T-helper 2 cell treated with Interferon-gamma antibody and Interleukin-4, amounts not matched to agents 5 μg/mL and 100 μg/mL, for 36 hours (primary cell): ENCODE measurements at regions not wholly inside any gene's neighbourhood (a gene's known extent, or its start where the extent isn't known, plus 50 kb on each side); places are given as distances from the start of the nearest gene placed in this dataset.

Source experiments
- DNase-seq: peaks from one replicate; pipeline ENCODE4 v3.0.0; 2021; ENCODE audit warnings: low spot score
- H3K27ac Mint-ChIP-seq: one replicate; pipeline ENCODE4 v1.8.0; 2021; ENCODE audit warnings: mild to moderate bottlenecking, mixed read lengths
- H3K27me3 Mint-ChIP-seq: one replicate; pipeline ENCODE4 v1.8.0; 2021; ENCODE audit warnings: low read depth, mixed read lengths
- H3K36me3 Mint-ChIP-seq: one replicate; pipeline ENCODE4 v1.8.0; 2021; ENCODE audit warnings: low read depth, mixed read lengths
- H3K4me1 Mint-ChIP-seq: one replicate; pipeline ENCODE4 v1.8.0; 2021; ENCODE audit warnings: low read depth, mixed read lengths
- H3K4me3 Mint-ChIP-seq: one replicate; pipeline ENCODE4 v1.8.0; 2022; ENCODE audit warnings: mild to moderate bottlenecking, moderate library complexity, mixed read lengths
- H3K9me3 Mint-ChIP-seq: one replicate; pipeline ENCODE4 v1.8.0; 2021; ENCODE audit warnings: mixed read lengths

GRCh38 chr21:24175106-24175505 lies 1432.2 kb downstream of the MRPL39 start:
- DNase-seq: no peak
- Mint-ChIP-seq H3K9me3 (peaks cover 4% of the 10 kb centered on the region), H3K4me1 (no peaks in the 10 kb centered on the region), H3K27me3 (no peaks in the 10 kb centered on the region), H3K4me3 (no peak overlapping the region), H3K27ac (no peak overlapping the region), H3K36me3 (no peaks in the 10 kb centered on the region)

- H3K27me3 Mint-ChIP-seq: no peaks in the 10 kb centered on the region
Measured at GRCh38 chr21:24171736-24172135, 1435.5 kb downstream of the MRPL39 start.

GRCh38 chr21:24163539-24163938 lies 1443.7 kb downstream of the MRPL39 start:
- no peaks in the 10 kb centered on the region for H3K36me3 Mint-ChIP-seq
- H3K27ac Mint-ChIP-seq: no peak overlapping the region
- DNase-seq: no peak
- H3K4me1 Mint-ChIP-seq: no peaks in the 10 kb centered on the region
- no peaks in the 10 kb centered on the region for H3K9me3 Mint-ChIP-seq
- H3K27me3 Mint-ChIP-seq: no peaks in the 10 kb centered on the region
- no peak overlapping the region for H3K4me3 Mint-ChIP-seq

More at GRCh38 chr21:24171736-24172135, 1435.5 kb downstream of the MRPL39 start:
- no peaks in the 10 kb centered on the region for H3K4me1 Mint-ChIP-seq
- DNase-seq: no peak
- H3K9me3 Mint-ChIP-seq: no peaks in the 10 kb centered on the region
- H3K4me3 Mint-ChIP-seq: no peak overlapping the region
- no peaks in the 10 kb centered on the region for H3K36me3 Mint-ChIP-seq
- H3K27ac Mint-ChIP-seq: no peak overlapping the region

GRCh38 chr21:24160528-24160927 lies 1446.8 kb downstream of the MRPL39 start:
- Mint-ChIP-seq H3K4me3 (no peak overlapping the region), H3K27me3 (no peaks in the 10 kb centered on the region), H3K36me3 (no peaks in the 10 kb centered on the region), H3K27ac (no peak overlapping the region), H3K9me3 (no peaks in the 10 kb centered on the region), H3K4me1 (no peaks in the 10 kb centered on the region)
- no peak for DNase-seq

GRCh38 chr21:24153137-24153536 lies 1454.1 kb downstream of the MRPL39 start:
- H3K27me3 Mint-ChIP-seq: no peaks in the 10 kb centered on the region
- no peak overlapping the region for H3K4me3 Mint-ChIP-seq
- no peaks in the 10 kb centered on the region for H3K36me3 Mint-ChIP-seq
- H3K27ac Mint-ChIP-seq: no peak overlapping the region
- DNase-seq: no peak
- H3K9me3 Mint-ChIP-seq: no peaks in the 10 kb centered on the region
- H3K4me1 Mint-ChIP-seq: no peaks in the 10 kb centered on the region

- no peak overlapping the region for H3K27ac Mint-ChIP-seq
- H3K27me3 Mint-ChIP-seq: no peaks in the 10 kb centered on the region
- no peak for DNase-seq
- no peak overlapping the region for H3K4me3 Mint-ChIP-seq
- no peaks in the 10 kb centered on the region for H3K4me1 Mint-ChIP-seq
- no peaks in the 10 kb centered on the region for H3K9me3 Mint-ChIP-seq
- H3K36me3 Mint-ChIP-seq: no peaks in the 10 kb centered on the region
Measured at GRCh38 chr21:24150753-24151152, 1456.5 kb downstream of the MRPL39 start.

- H3K4me3 Mint-ChIP-seq: no peak overlapping the region
- H3K36me3 Mint-ChIP-seq: no peaks in the 10 kb centered on the region
- no peaks in the 10 kb centered on the region for H3K4me1 Mint-ChIP-seq
- no peaks in the 10 kb centered on the region for H3K27me3 Mint-ChIP-seq
- no peaks in the 10 kb centered on the region for H3K9me3 Mint-ChIP-seq
- DNase-seq: no peak
- no peak overlapping the region for H3K27ac Mint-ChIP-seq
Measured at GRCh38 chr21:24148461-24148860, 1458.8 kb downstream of the MRPL39 start.

- DNase-seq: no peak
- H3K4me1 Mint-ChIP-seq: no peaks in the 10 kb centered on the region
- H3K36me3 Mint-ChIP-seq: no peaks in the 10 kb centered on the region
- H3K27ac Mint-ChIP-seq: no peak overlapping the region
- no peak overlapping the region for H3K4me3 Mint-ChIP-seq
- H3K27me3 Mint-ChIP-seq: no peaks in the 10 kb centered on the region
- H3K9me3 Mint-ChIP-seq: no peaks in the 10 kb centered on the region
Measured at GRCh38 chr21:24147674-24148073, 1459.6 kb downstream of the MRPL39 start.

GRCh38 chr21:24131056-24131455 lies 1476.2 kb downstream of the MRPL39 start:
- DNase-seq: no peak
- Mint-ChIP-seq H3K4me1 (no peaks in the 10 kb centered on the region), H3K9me3 (no peaks in the 10 kb centered on the region), H3K36me3 (no peaks in the 10 kb centered on the region), H3K27ac (no peak overlapping the region), H3K27me3 (no peaks in the 10 kb centered on the region), H3K4me3 (no peak overlapping the region)

- no peak overlapping the region for H3K27ac Mint-ChIP-seq
- no peak overlapping the region for H3K4me3 Mint-ChIP-seq
- H3K4me1 Mint-ChIP-seq: no peaks in the 10 kb centered on the region
- H3K36me3 Mint-ChIP-seq: no peaks in the 10 kb centered on the region
- DNase-seq: no peak
- no peaks in the 10 kb centered on the region for H3K9me3 Mint-ChIP-seq
- no peaks in the 10 kb centered on the region for H3K27me3 Mint-ChIP-seq
Measured at GRCh38 chr21:24127651-24128050, 1479.6 kb downstream of the MRPL39 start.

- Mint-ChIP-seq H3K4me3 (no peak overlapping the region), H3K36me3 (no peaks in the 10 kb centered on the region), H3K27me3 (no peaks in the 10 kb centered on the region), H3K27ac (no peak overlapping the region), H3K9me3 (no peaks in the 10 kb centered on the region), H3K4me1 (no peaks in the 10 kb centered on the region)
- no peak for DNase-seq
Measured at GRCh38 chr21:24123785-24124184, 1483.5 kb downstream of the MRPL39 start.

GRCh38 chr21:24118738-24119459 lies 1488.4 kb downstream of the MRPL39 start:
- Mint-ChIP-seq H3K27ac (no peak overlapping the region), H3K4me3 (no peak overlapping the region), H3K4me1 (no peaks in the 10 kb centered on the region), H3K36me3 (no peaks in the 10 kb centered on the region), H3K27me3 (no peaks in the 10 kb centered on the region), H3K9me3 (no peaks in the 10 kb centered on the region)
- no peak for DNase-seq

- Mint-ChIP-seq H3K4me3 (no peak overlapping the region), H3K4me1 (no peaks in the 10 kb centered on the region), H3K27me3 (no peaks in the 10 kb centered on the region), H3K27ac (no peak overlapping the region), H3K9me3 (no peaks in the 10 kb centered on the region), H3K36me3 (no peaks in the 10 kb centered on the region)
- no peak for DNase-seq
Measured at GRCh38 chr21:24115141-24115540, 1492.1 kb downstream of the MRPL39 start.

- Mint-ChIP-seq H3K9me3 (no peaks in the 10 kb centered on the region), H3K4me3 (no peak overlapping the region), H3K36me3 (no peaks in the 10 kb centered on the region), H3K27ac (no peak overlapping the region), H3K4me1 (no peaks in the 10 kb centered on the region), H3K27me3 (no peaks in the 10 kb centered on the region)
- DNase-seq: no peak
Measured at GRCh38 chr21:24112020-24112419, 1495.3 kb downstream of the MRPL39 start.

- no peaks in the 10 kb centered on the region for H3K4me1 Mint-ChIP-seq
- DNase-seq: no peak
- no peak overlapping the region for H3K4me3 Mint-ChIP-seq
- no peaks in the 10 kb centered on the region for H3K36me3 Mint-ChIP-seq
- no peak overlapping the region for H3K27ac Mint-ChIP-seq
- H3K27me3 Mint-ChIP-seq: no peaks in the 10 kb centered on the region
- no peaks in the 10 kb centered on the region for H3K9me3 Mint-ChIP-seq
Measured at GRCh38 chr21:24110846-24111245, 1496.4 kb downstream of the MRPL39 start.
